ENCODE measurements at regions not wholly inside any gene's neighbourhood (a gene's known extent, or its start where the extent isn't known, plus 50 kb on each side); places are given as distances from the start of the nearest gene placed in this dataset.

GRCh38 chr17:62180772-62181171 is 115.7 kb upstream of the MED13 start:
- no peak for TF ChIP-seq EZH2 (IDR thresholded peaks at IDR 0.05; ENCODE audit: borderline replicate concordance)
- TF ChIP-seq CTCF (IDR thresholded peaks at IDR 0.05; ENCODE audit: poor library complexity) = no peak

Data from hepatocyte (in vitro differentiated cells).